GM12878 (cell line): ENCODE measurements at regions not wholly inside any gene's neighbourhood (a gene's known extent, or its start where the extent isn't known, plus 50 kb on each side); places are given as distances from the start of the nearest gene placed in this dataset.

Source experiments
- BHLHE40 ChIP-seq, 2 experiments: fragments of 450-650 bp in 1 of 2; IDR thresholded peaks; 2 replicates each; pipeline ENCODE4 v1.6.1; 2011 to 2017; ENCODE audit warnings: low read depth in 2 of 2, borderline replicate concordance in 1 of 2, improper control_type of control experiment in 1 of 2, low read length in 1 of 2, mild to moderate bottlenecking in 1 of 2
- IRF4 ChIP-seq: IDR thresholded peaks from 2 replicates; pipeline ENCODE4 v1.6.1; 2011; ENCODE audit warnings: low read depth, low read length
- SMAD5 ChIP-seq: IDR thresholded peaks from 2 replicates; pipeline ENCODE4 v1.6.1; 2016; ENCODE audit warnings: antibody characterized with exemption, low read depth
- SREBF2 ChIP-seq: IDR thresholded peaks from 2 replicates; pipeline ENCODE4 v1.6.1; 2012; ENCODE audit warnings: mild to moderate bottlenecking, low read length
- TCF12 ChIP-seq: IDR thresholded peaks from 2 replicates; pipeline ENCODE4 v1.6.1; 2011; ENCODE audit warnings: low read depth, mild to moderate bottlenecking, low read length
- TF ChIP-seq, protein P1 (sequence below): IDR thresholded peaks from 2 replicates; pipeline ENCODE4 v1.6.1; 2012; ENCODE audit warnings: improper control_type of control experiment, low read depth, low read length; ENCODE audit not compliant: insufficient replicate concordance
- TF ChIP-seq, protein P2 (sequence below): IDR thresholded peaks from 2 replicates; pipeline ENCODE4 v1.6.1; 2012; ENCODE audit warnings: mild to moderate bottlenecking, low read depth, low read length

DNA sequence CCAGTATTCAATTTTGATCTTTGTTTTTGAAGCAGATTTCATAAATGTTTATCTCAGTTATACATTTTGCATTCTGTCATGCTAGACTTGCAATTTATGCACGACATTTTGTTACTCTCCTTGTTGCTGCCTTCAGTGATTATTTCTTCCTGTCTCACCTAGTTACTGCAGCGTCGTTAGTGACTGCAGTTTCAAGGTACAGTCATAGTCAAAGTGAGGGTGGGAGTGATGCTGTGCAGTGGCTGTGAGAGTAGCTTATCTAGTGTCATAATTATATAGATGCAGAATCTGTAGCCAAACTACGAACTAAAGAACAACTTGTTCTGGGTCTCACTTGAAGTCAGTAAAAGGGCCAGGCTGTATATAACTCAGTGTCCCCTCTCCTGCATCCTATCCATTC is 69.8 kb downstream of the GPR101 start (continued):
- TF ChIP-seq, protein P1, sequence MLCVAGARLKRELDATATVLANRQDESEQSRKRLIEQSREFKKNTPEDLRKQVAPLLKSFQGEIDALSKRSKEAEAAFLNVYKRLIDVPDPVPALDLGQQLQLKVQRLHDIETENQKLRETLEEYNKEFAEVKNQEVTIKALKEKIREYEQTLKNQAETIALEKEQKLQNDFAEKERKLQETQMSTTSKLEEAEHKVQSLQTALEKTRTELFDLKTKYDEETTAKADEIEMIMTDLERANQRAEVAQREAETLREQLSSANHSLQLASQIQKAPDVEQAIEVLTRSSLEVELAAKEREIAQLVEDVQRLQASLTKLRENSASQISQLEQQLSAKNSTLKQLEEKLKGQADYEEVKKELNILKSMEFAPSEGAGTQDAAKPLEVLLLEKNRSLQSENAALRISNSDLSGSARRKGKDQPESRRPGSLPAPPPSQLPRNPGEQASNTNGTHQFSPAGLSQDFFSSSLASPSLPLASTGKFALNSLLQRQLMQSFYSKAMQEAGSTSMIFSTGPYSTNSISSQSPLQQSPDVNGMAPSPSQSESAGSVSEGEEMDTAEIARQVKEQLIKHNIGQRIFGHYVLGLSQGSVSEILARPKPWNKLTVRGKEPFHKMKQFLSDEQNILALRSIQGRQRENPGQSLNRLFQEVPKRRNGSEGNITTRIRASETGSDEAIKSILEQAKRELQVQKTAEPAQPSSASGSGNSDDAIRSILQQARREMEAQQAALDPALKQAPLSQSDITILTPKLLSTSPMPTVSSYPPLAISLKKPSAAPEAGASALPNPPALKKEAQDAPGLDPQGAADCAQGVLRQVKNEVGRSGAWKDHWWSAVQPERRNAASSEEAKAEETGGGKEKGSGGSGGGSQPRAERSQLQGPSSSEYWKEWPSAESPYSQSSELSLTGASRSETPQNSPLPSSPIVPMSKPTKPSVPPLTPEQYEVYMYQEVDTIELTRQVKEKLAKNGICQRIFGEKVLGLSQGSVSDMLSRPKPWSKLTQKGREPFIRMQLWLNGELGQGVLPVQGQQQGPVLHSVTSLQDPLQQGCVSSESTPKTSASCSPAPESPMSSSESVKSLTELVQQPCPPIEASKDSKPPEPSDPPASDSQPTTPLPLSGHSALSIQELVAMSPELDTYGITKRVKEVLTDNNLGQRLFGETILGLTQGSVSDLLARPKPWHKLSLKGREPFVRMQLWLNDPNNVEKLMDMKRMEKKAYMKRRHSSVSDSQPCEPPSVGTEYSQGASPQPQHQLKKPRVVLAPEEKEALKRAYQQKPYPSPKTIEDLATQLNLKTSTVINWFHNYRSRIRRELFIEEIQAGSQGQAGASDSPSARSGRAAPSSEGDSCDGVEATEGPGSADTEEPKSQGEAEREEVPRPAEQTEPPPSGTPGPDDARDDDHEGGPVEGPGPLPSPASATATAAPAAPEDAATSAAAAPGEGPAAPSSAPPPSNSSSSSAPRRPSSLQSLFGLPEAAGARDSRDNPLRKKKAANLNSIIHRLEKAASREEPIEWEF = no peak
- TF ChIP-seq IRF4 (no peak), SREBF2 (no peak), TCF12 (no peak), BHLHE40 (IDR thresholded peaks at IDR 0.05; ENCODE audit: borderline replicate concordance in 1 of 2, low read depth in 2 of 2, low read length in 1 of 2) (no peak), SMAD5 (no peak)
- TF ChIP-seq, protein P2, sequence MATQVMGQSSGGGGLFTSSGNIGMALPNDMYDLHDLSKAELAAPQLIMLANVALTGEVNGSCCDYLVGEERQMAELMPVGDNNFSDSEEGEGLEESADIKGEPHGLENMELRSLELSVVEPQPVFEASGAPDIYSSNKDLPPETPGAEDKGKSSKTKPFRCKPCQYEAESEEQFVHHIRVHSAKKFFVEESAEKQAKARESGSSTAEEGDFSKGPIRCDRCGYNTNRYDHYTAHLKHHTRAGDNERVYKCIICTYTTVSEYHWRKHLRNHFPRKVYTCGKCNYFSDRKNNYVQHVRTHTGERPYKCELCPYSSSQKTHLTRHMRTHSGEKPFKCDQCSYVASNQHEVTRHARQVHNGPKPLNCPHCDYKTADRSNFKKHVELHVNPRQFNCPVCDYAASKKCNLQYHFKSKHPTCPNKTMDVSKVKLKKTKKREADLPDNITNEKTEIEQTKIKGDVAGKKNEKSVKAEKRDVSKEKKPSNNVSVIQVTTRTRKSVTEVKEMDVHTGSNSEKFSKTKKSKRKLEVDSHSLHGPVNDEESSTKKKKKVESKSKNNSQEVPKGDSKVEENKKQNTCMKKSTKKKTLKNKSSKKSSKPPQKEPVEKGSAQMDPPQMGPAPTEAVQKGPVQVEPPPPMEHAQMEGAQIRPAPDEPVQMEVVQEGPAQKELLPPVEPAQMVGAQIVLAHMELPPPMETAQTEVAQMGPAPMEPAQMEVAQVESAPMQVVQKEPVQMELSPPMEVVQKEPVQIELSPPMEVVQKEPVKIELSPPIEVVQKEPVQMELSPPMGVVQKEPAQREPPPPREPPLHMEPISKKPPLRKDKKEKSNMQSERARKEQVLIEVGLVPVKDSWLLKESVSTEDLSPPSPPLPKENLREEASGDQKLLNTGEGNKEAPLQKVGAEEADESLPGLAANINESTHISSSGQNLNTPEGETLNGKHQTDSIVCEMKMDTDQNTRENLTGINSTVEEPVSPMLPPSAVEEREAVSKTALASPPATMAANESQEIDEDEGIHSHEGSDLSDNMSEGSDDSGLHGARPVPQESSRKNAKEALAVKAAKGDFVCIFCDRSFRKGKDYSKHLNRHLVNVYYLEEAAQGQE = no peak
